Neural crest cell (in vitro differentiated cells): ENCODE measurements at regions not wholly inside any gene's neighbourhood (a gene's known extent, or its start where the extent isn't known, plus 50 kb on each side); places are given as distances from the start of the nearest gene placed in this dataset.
"Not testable (repeated sequence)": the region's sequence is repeated elsewhere in the genome, so short reads cannot be mapped to it uniquely, and the experiment has no call there.

Experiments used
- DNase-seq: peaks from one replicate; pipeline ENCODE4 v3.0.0; 2021; ENCODE audit warnings: low read depth, mixed read lengths, low spot score
- H3K27ac Mint-ChIP-seq: one replicate; pipeline ENCODE4 v1.8.0; 2021; ENCODE audit warnings: mild to moderate bottlenecking, mixed read lengths; ENCODE audit not compliant: unreplicated experiment
- H3K27me3 Mint-ChIP-seq: 2 replicates; pipeline ENCODE4 v1.8.0; 2021; ENCODE audit warnings: low read depth, mild to moderate bottlenecking, mixed read lengths
- H3K36me3 Mint-ChIP-seq: 2 replicates; pipeline ENCODE4 v1.8.0; 2021; ENCODE audit warnings: low read depth, mild to moderate bottlenecking, mixed read lengths
- H3K4me1 Mint-ChIP-seq: 2 replicates; pipeline ENCODE4 v1.8.0; 2021; ENCODE audit warnings: mixed read lengths
- H3K4me3 Mint-ChIP-seq: one replicate; pipeline ENCODE4 v1.8.0; 2021; ENCODE audit warnings: mild to moderate bottlenecking, mixed read lengths
- H3K9me3 Mint-ChIP-seq: 2 replicates; pipeline ENCODE4 v1.8.0; 2021; ENCODE audit warnings: mixed read lengths

DNA sequence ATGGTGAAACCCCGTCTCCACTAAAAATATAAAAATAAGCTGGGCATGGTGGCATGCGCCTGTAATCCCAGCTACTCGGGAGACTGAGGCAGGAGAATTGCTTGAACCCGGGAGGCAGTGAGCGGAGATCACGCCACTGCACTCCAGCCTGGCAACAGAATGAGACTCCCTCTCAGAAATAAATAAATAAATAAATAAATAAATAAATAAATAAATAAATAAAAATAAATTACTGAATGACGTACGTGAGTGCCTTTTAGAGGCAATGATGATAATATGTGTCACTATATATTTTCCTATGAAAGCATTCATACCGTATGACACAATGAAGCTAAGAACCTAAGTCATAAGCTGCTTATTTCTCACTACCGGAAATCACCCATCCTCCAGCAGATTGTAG is 847.5 kb downstream of the PCDH11X start:
- H3K4me1 Mint-ChIP-seq, DNase-seq, H3K9me3 Mint-ChIP-seq, H3K36me3 Mint-ChIP-seq, H3K27me3 Mint-ChIP-seq, H3K27ac Mint-ChIP-seq, H3K4me3 Mint-ChIP-seq: not testable (repeated sequence)

DNA sequence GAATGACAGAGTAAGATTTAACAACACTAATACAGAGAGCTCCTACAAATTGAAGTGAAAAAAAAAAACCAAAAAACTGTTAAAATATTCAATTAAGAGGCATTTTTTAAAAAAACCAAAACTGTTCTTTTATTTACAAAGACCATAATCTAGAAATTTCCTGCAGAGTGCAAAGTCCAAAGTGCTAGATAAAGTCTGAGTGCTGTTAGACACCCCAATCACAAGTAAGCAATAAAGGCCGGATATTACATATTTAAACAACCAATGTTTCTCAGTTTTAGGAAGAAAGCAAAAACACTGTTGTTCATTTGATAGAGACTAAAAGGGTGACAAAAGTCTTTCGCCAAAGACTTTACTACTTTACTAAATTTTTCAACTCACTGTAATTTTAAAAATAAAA is 878.4 kb downstream of the PCDH11X start:
- not testable (repeated sequence) for H3K4me3 Mint-ChIP-seq

DNA sequence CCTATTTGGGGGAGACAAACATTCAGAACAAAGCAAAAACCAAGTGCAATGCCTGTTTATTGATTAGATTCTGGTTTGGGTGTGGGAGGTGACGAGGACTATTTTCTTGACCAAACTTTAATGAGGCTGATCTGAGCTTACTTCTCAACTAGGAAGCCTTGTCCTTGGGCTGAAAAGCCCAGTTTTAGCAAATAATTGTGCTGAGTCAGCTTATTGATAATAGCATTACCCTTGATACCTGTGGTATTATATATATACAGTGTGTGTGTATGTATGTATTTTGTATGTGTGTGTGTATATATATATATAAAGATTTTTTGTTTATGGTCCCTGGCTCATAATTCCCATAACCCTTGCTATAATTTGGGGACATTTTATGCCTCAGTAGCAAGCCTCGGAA is 880.6 kb downstream of the PCDH11X start:
- H3K4me3 Mint-ChIP-seq, H3K27ac Mint-ChIP-seq, H3K36me3 Mint-ChIP-seq, H3K4me1 Mint-ChIP-seq, H3K9me3 Mint-ChIP-seq, DNase-seq, H3K27me3 Mint-ChIP-seq: not testable (repeated sequence)

More for the DNA sequence above, 878.4 kb downstream of the PCDH11X start:
- not testable (repeated sequence) for H3K9me3 Mint-ChIP-seq, H3K27me3 Mint-ChIP-seq, H3K4me1 Mint-ChIP-seq, DNase-seq, H3K27ac Mint-ChIP-seq, H3K36me3 Mint-ChIP-seq

DNA sequence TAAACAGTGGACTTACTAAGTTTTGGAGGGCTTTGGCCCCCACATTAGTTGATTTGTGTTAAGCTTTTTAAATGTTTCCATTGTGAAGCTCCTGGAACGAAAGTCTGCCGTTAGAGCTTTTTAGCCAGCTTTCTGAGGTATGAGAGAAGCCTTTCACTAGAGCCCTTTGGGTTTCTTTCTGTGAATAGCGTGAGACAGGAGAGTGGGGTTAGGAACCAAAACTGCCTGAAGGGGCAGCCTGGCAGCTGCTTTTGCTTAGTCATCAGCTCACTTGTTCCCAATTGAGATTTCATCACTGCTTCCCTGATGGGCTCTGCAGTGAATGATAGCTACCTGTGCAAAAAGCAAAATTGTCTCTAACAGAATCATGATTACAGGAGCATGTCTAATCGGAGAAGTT is 913.6 kb downstream of the PCDH11X start:
- H3K27ac Mint-ChIP-seq, H3K9me3 Mint-ChIP-seq, H3K36me3 Mint-ChIP-seq, H3K4me3 Mint-ChIP-seq, H3K4me1 Mint-ChIP-seq, H3K27me3 Mint-ChIP-seq, DNase-seq: not testable (repeated sequence)

- H3K4me3 Mint-ChIP-seq, H3K4me1 Mint-ChIP-seq, H3K9me3 Mint-ChIP-seq, DNase-seq, H3K27me3 Mint-ChIP-seq, H3K36me3 Mint-ChIP-seq, H3K27ac Mint-ChIP-seq: not testable (repeated sequence)
Measured at GRCh38 chrX:92699388-92700092, 920.4 kb downstream of the PCDH11X start.

GRCh38 chrX:92709784-92710183 is 930.6 kb downstream of the PCDH11X start:
- not testable (repeated sequence) for H3K4me3 Mint-ChIP-seq, H3K9me3 Mint-ChIP-seq, H3K36me3 Mint-ChIP-seq, H3K4me1 Mint-ChIP-seq, H3K27ac Mint-ChIP-seq, H3K27me3 Mint-ChIP-seq, DNase-seq
